Gastrocnemius medialis (tissue), 4 donors: ENCODE measurements at regions not wholly inside any gene's neighbourhood (a gene's known extent, or its start where the extent isn't known, plus 50 kb on each side); places are given as distances from the start of the nearest gene placed in this dataset.

Source experiments
- ATAC-seq, 2 donors: fragments of 150-250 bp; one replicate each; pipeline ENCODE4 v1.9.1; 2016
- DNase-seq, 2 donors: peaks; one replicate each; pipeline ENCODE4 v3.0.0-alpha.2; 2019
- H3K27ac ChIP-seq, 4 donors: fragments of 200-600 bp; sonication (generic); 1 replicate in 1 of 4; 2 replicates in 3 of 4; pipeline ENCODE4 v1.5.1; 2016 to 2018; ENCODE audit warnings: mild to moderate bottlenecking in 2 of 4, moderate library complexity in 1 of 4
- H3K27me3 ChIP-seq, 3 donors: fragments of 200-600 bp; sonication (generic) in 2 of 3; 1 replicate in 1 of 3; 2 replicates in 2 of 3; pipeline versions ENCODE4 v1.5.1 to v1.6.0; 2016 to 2019; ENCODE audit warnings: mild to moderate bottlenecking in 1 of 3, moderate library complexity in 1 of 3
- H3K36me3 ChIP-seq, 2 donors: fragments of 200-600 bp; sonication (generic) in 1 of 2; one replicate each; pipeline ENCODE4 v1.5.1; 2017 to 2018
- H3K4me1 ChIP-seq, 2 donors: fragments of 200-600 bp; sonication (generic) in 1 of 2; one replicate each; pipeline ENCODE4 v1.5.1; 2016 to 2017; ENCODE audit warnings: mild to moderate bottlenecking in 2 of 2
- H3K4me3 ChIP-seq, 4 donors: fragments of 200-600 bp; sonication (generic) in 3 of 4; 1 replicate in 1 of 4; 2 replicates in 3 of 4; pipeline ENCODE4 v1.5.1; 2016 to 2019; ENCODE audit warnings: mild to moderate bottlenecking in 2 of 4
- H3K9me3 ChIP-seq, 3 donors: fragments of 200-600 bp; sonication (generic) in 2 of 3; 1 replicate in 1 of 3; 2 replicates in 2 of 3; pipeline ENCODE4 v1.5.1; 2016 to 2019
- POLR2A ChIP-seq, 2 donors: fragments of 450-650 bp; IDR thresholded peaks; one replicate each; pipeline ENCODE4 v1.6.1; 2017; ENCODE audit warnings: antibody characterized with exemption in 2 of 2, mild to moderate bottlenecking in 2 of 2, moderate library complexity in 2 of 2
- in situ Hi-C, 4 donors: fragments of 200-750 bp; cut with MboI; loops; one replicate each; pipeline versions ENCODE4 v1.15.0 to v1.8.0; 2017; ENCODE audit warnings: low sequenced_read_pairs in 4 of 4
- intact Hi-C: fragments of 100-400 bp; cut with DNase I; formaldehyde crosslinking; loops from one replicate; pipeline ENCODE4 v1.15.1; 2023; ENCODE audit warnings: low total_unique reads
- TF ChIP-seq, protein P1 (sequence below), 5 experiments: fragments of 450-650 bp in 3 of 5; fragments of 200-600 bp in 2 of 5; sonication (generic) in 2 of 5; IDR thresholded peaks in 4 of 5; conservative IDR thresholded peaks in 1 of 5; 1 replicate in 4 of 5; 2 replicates in 1 of 5; pipeline ENCODE4 v1.5.1; 2016 to 2019; ENCODE audit warnings: antibody characterized with exemption in 5 of 5, mild to moderate bottlenecking in 3 of 5, moderate library complexity in 3 of 5

DNA sequence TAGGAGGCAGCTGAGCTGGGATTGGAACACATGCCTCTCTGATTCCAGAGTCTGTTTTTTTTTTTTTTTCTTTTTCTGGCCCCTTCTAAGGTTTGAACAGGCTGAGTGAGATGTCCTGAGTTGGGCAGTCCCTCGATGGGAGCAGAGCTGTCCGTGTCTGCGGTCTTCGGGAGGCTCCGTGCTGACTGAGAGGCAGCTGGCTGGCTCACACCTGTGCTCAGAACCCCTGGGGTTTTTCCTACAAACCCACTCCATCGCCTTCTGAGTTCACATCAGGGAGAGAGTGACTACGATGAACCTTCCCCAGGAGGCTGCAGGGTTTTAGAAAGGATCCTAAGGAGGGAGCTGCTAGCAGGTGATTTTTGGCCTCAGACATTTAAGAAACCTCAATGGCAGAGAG is 92.5 kb downstream of the IRF8 start:
- no peak for ATAC-seq
- Histone ChIP-seq H3K4me1 (no peaks in the 10 kb centered on the region), H3K27ac (no peak overlapping the region), H3K36me3 (no peaks in the 10 kb centered on the region), H3K9me3 (no peaks in the 10 kb centered on the region), H3K27me3 (peaks cover 0 to 38% (median 12%) of the 10 kb centered on the region in 3 donors), H3K4me3 (no peak overlapping the region)
- DNase-seq: no peak
- intact Hi-C loops (no loop called here), in situ Hi-C loops (no loop called here)
- TF ChIP-seq, protein P1, sequence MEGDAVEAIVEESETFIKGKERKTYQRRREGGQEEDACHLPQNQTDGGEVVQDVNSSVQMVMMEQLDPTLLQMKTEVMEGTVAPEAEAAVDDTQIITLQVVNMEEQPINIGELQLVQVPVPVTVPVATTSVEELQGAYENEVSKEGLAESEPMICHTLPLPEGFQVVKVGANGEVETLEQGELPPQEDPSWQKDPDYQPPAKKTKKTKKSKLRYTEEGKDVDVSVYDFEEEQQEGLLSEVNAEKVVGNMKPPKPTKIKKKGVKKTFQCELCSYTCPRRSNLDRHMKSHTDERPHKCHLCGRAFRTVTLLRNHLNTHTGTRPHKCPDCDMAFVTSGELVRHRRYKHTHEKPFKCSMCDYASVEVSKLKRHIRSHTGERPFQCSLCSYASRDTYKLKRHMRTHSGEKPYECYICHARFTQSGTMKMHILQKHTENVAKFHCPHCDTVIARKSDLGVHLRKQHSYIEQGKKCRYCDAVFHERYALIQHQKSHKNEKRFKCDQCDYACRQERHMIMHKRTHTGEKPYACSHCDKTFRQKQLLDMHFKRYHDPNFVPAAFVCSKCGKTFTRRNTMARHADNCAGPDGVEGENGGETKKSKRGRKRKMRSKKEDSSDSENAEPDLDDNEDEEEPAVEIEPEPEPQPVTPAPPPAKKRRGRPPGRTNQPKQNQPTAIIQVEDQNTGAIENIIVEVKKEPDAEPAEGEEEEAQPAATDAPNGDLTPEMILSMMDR (IDR thresholded peaks at IDR 0.05 in 4 of 5, conservative IDR thresholded peaks at IDR 0.05 in 1 of 5): no peak
- TF ChIP-seq POLR2A (IDR thresholded peaks at IDR 0.05): no peak

DNA sequence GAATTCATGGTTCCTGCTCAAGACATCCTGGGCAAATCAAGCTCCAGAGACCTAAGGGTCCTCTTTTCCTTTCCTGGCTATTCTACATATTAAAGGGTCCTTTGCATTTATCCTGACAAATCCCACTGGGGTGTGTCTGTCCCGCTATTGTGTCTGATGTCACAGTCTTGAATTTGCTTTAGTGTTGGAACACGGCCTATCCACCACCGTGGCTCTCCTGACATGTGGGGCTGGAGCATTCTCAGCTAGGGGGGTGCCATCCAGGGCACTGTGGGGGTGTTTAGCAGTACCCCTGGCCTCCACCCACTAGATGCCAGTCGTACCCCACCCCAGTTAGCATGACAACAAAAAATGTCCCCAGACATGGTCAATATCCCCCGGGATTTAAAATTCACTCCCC is 92.9 kb downstream of the IRF8 start:
- DNase-seq: no peak
- in situ Hi-C loops: no loop called here
- peaks cover 0 to 39% (median 13%) of the 10 kb centered on the region in 3 donors for H3K27me3 ChIP-seq
- TF ChIP-seq POLR2A (IDR thresholded peaks at IDR 0.05): no peak
- TF ChIP-seq, protein P1 (IDR thresholded peaks at IDR 0.05 in 4 of 5, conservative IDR thresholded peaks at IDR 0.05 in 1 of 5): no peak
- no peaks in the 10 kb centered on the region for H3K36me3 ChIP-seq
- no peak for ATAC-seq
- H3K9me3 ChIP-seq: no peaks in the 10 kb centered on the region
- no peaks in the 10 kb centered on the region for H3K4me1 ChIP-seq
- no peak overlapping the region for H3K27ac ChIP-seq
- H3K4me3 ChIP-seq: no peak overlapping the region
- intact Hi-C loops: no loop called here

DNA sequence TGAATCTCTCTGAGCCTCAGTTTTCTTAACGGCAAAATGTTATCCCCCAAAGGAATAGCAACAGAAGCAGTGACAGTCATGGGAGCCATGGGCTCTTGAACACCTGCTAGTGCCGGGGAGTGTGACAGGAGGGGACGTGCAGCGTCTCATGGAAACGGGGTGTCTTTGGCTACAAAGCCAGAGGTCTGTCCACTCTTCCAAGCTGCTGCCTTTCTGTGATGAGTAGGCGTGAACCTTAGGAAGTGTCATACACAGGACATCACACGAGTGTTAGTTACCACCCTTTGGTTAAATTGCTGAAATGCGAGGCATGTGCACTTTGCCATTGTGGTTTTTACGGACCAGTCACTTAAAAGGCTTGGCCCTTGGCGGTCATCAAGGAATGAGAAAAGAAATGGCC is 93.4 kb downstream of the IRF8 start:
- Histone ChIP-seq H3K27me3 (peaks cover 0 to 37% (median 17%) of the 10 kb centered on the region in 3 donors), H3K27ac (no peak overlapping the region), H3K9me3 (no peaks in the 10 kb centered on the region), H3K36me3 (no peaks in the 10 kb centered on the region), H3K4me3 (no peak overlapping the region), H3K4me1 (no peaks in the 10 kb centered on the region)
- DNase-seq: no peak
- in situ Hi-C loops (no loop called here), intact Hi-C loops (no loop called here)
- no peak for ATAC-seq
- TF ChIP-seq POLR2A (IDR thresholded peaks at IDR 0.05): no peak

DNA sequence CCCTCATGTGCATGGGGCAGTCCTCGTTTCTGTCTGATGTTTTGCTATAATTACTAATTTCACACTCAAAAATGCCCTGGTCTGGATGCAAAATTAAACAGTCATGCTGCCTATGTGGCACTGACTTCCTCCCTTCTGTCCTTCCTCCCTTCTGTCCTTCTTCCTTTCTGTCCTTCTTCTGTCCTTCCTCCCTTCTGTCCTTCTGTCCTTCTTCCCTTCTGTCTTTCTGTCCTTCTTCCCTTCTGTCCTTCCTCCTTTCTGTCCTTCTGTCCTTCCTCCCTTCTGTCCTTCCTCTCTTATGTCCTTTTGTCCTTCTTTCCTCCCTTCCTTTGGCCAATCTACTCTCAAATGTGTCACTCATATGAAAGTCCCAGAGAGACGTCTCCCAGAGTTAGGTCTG is 93.8 kb downstream of the IRF8 start:
- no peak for DNase-seq
- in situ Hi-C loops: no loop called here

DNA sequence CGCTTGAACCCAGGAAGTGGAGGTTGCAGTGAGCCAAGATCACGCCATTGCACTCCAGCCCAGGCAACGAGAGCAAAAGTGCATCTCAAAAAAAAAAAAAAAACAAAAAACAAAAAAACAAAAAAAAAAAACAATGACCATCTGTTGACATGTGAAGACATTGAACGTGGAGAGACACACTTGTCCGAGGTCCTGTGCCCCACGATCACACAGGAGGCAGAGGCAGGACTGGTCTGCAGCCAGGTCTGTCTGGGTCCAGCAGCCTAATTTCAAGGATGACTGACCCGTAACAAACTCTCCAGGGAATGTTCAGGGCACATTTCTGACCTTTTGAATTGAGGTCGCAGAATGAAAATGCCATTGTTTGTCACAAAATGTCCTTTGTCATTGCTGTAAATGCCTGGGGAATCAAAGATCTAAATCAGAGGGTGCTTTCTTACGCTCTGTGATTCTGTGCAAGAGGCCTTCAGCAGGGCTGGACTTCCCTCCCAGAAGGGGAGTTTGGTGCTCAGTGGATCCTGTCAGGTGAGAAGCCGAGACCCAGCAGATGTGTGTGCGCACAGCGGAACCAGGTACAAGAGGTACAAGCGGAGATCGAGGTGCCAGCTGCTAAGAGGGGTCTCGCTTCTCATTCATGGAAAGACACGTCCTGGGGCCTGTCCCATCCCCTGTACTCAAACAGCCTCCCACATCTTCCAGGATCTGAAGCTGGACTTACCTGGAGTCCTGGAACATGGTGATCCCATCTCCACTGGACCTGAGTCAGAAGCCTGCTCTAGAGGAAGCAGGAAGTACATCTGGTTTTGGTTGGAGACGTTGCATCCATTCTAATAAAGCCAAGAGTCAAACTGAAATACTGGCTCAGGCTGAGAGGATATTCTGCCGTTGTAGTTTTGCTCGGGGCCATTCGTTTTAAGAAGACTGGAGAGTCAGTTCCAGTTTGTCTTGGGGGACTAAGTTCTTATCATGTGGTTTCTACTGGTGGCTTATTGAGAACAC is 95.8 kb downstream of the IRF8 start:
- Histone ChIP-seq H3K27me3 (peaks cover 0 to 19% (median 12%) of the 10 kb centered on the region in 3 donors), H3K4me3 (no peak overlapping the region), H3K4me1 (no peaks in the 10 kb centered on the region), H3K27ac (no peak overlapping the region), H3K9me3 (no peaks in the 10 kb centered on the region), H3K36me3 (no peaks in the 10 kb centered on the region)
- ATAC-seq (no peak), DNase-seq (no peak)
- TF ChIP-seq, protein P1 (IDR thresholded peaks at IDR 0.05 in 4 of 5, conservative IDR thresholded peaks at IDR 0.05 in 1 of 5): no peak
- no peak for TF ChIP-seq POLR2A (IDR thresholded peaks at IDR 0.05)
- in situ Hi-C loops (no loop called here), intact Hi-C loops (no loop called here)

More for the DNA sequence above, 93.8 kb downstream of the IRF8 start:
- H3K27me3 ChIP-seq: peaks cover 0 to 36% (median 16%) of the 10 kb centered on the region in 3 donors
- H3K9me3 ChIP-seq: no peaks in the 10 kb centered on the region
- TF ChIP-seq, protein P1 (IDR thresholded peaks at IDR 0.05 in 4 of 5, conservative IDR thresholded peaks at IDR 0.05 in 1 of 5): no peak
- no peak for TF ChIP-seq POLR2A (IDR thresholded peaks at IDR 0.05)
- ATAC-seq: no peak
- intact Hi-C loops: no loop called here
- H3K36me3 ChIP-seq: no peaks in the 10 kb centered on the region
- H3K4me3 ChIP-seq: no peak overlapping the region
- no peaks in the 10 kb centered on the region for H3K4me1 ChIP-seq
- no peak overlapping the region for H3K27ac ChIP-seq
